H9 (cell line): ENCODE measurements at regions not wholly inside any gene's neighbourhood (a gene's known extent, or its start where the extent isn't known, plus 50 kb on each side); places are given as distances from the start of the nearest gene placed in this dataset.

Source experiments
- DNase-seq: peaks from one replicate; pipeline ENCODE4 v3.0.0-alpha.2; 2017
- H2AFZ ChIP-seq: one replicate; pipeline ENCODE4 v1.6.1; 2013; ENCODE audit warnings: mild to moderate bottlenecking, low read length, control low read depth, moderate library complexity
- H2AK5ac ChIP-seq: 2 replicates; pipeline ENCODE4 v1.6.1; 2013; ENCODE audit warnings: low read length, control low read depth, mixed read lengths; ENCODE audit not compliant: insufficient read length
- H2BK120ac ChIP-seq: one replicate; pipeline ENCODE4 v1.6.1; 2013; ENCODE audit warnings: low read depth, mild to moderate bottlenecking, low read length, control low read depth, inconsistent platforms; ENCODE audit not compliant: poor library complexity, severe bottlenecking
- H2BK12ac ChIP-seq: 2 replicates; pipeline ENCODE4 v1.6.1; 2013; ENCODE audit warnings: low read length, control low read depth, mixed read lengths, low read depth; ENCODE audit not compliant: insufficient read length
- H2BK15ac ChIP-seq: 2 replicates; pipeline ENCODE4 v1.6.1; 2013; ENCODE audit warnings: low read depth, low read length, control low read depth
- H2BK20ac ChIP-seq: one replicate; pipeline ENCODE4 v1.6.1; 2013; ENCODE audit warnings: low read depth, mild to moderate bottlenecking, low read length, control low read depth, inconsistent platforms; ENCODE audit not compliant: poor library complexity, severe bottlenecking
- H2BK5ac ChIP-seq: 2 replicates; pipeline ENCODE4 v1.6.1; 2013; ENCODE audit warnings: low read length, control low read depth, mixed read lengths; ENCODE audit not compliant: insufficient read length
- H3K14ac ChIP-seq: 2 replicates; pipeline ENCODE4 v1.6.1; 2013; ENCODE audit warnings: low read length, control low read depth; ENCODE audit not compliant: insufficient read depth
- H3K18ac ChIP-seq: 2 replicates; pipeline ENCODE4 v1.6.1; 2013; ENCODE audit warnings: low read depth, mild to moderate bottlenecking, mixed read lengths, low read length, control low read depth; ENCODE audit not compliant: insufficient read length
- H3K23ac ChIP-seq: 2 replicates; pipeline ENCODE4 v1.6.1; 2013; ENCODE audit warnings: low read length, control low read depth, mixed read lengths, low read depth; ENCODE audit not compliant: insufficient read length
- H3K23me2 ChIP-seq: 2 replicates; pipeline ENCODE4 v1.6.1; 2013; ENCODE audit warnings: low read depth, mild to moderate bottlenecking, mixed read lengths, low read length, control low read depth; ENCODE audit not compliant: insufficient read length, poor library complexity, severe bottlenecking
- H3K27ac ChIP-seq: 2 replicates; pipeline ENCODE4 v1.5.1; 2013; ENCODE audit warnings: low read length, control low read depth, mixed read lengths, low read depth; ENCODE audit not compliant: insufficient read length
- H3K27me3 ChIP-seq: 2 replicates; pipeline ENCODE4 v1.6.1; 2013; ENCODE audit warnings: low read length, control low read depth, inconsistent platforms; ENCODE audit not compliant: insufficient read depth
- H3K4ac ChIP-seq: 2 replicates; pipeline ENCODE4 v1.6.1; 2013; ENCODE audit warnings: low read depth, mild to moderate bottlenecking, control low read depth, inconsistent platforms, low read length, moderate library complexity
- H3K4me1 ChIP-seq: 2 replicates; pipeline ENCODE4 v1.6.1; 2013; ENCODE audit warnings: low read length, control low read depth, inconsistent platforms; ENCODE audit not compliant: insufficient read depth
- H3K4me2 ChIP-seq: 2 replicates; pipeline ENCODE4 v1.6.1; 2013; ENCODE audit warnings: low read length, control low read depth, mixed read lengths; ENCODE audit not compliant: insufficient read length, insufficient read depth
- H3K56ac ChIP-seq: 2 replicates; pipeline ENCODE4 v1.6.1; 2013; ENCODE audit warnings: low read depth, mild to moderate bottlenecking, mixed read lengths, low read length, control low read depth; ENCODE audit not compliant: insufficient read length
- H3K79me1 ChIP-seq: 2 replicates; pipeline ENCODE4 v1.6.1; 2013; ENCODE audit warnings: low read depth, mild to moderate bottlenecking, moderate library complexity, low read length, control low read depth, inconsistent platforms; ENCODE audit not compliant: insufficient read depth, poor library complexity, severe bottlenecking
- H3K79me2 ChIP-seq: 2 replicates; pipeline ENCODE4 v1.6.1; 2013; ENCODE audit warnings: low read length, control low read depth, inconsistent platforms; ENCODE audit not compliant: insufficient read depth
- H3K9ac ChIP-seq: 2 replicates; pipeline ENCODE4 v1.6.1; 2013; ENCODE audit warnings: low read length, control low read depth, mixed read lengths; ENCODE audit not compliant: insufficient read length; ENCODE audit errors: extremely low read depth
- H3K9me3 ChIP-seq: one replicate; pipeline ENCODE4 v1.6.1; 2013; ENCODE audit warnings: low read depth, low read length, inconsistent platforms; ENCODE audit not compliant: control insufficient read depth
- H3T11ph ChIP-seq: one replicate; pipeline ENCODE4 v1.6.1; 2013; ENCODE audit warnings: mild to moderate bottlenecking, low read length, control low read depth, inconsistent platforms
- H4K20me1 ChIP-seq: one replicate; pipeline ENCODE4 v1.6.1; 2013; ENCODE audit not compliant: control insufficient read depth, insufficient read length, insufficient read depth
- H4K5ac ChIP-seq: 2 replicates; pipeline ENCODE4 v1.6.1; 2013; ENCODE audit warnings: low read depth, mild to moderate bottlenecking, mixed read lengths, low read length, control low read depth; ENCODE audit not compliant: insufficient read length
- H4K8ac ChIP-seq: replicated peaks from 2 replicates; pipeline ENCODE4 v1.6.1; 2013; ENCODE audit warnings: low read length, control low read depth, mixed read lengths, low read depth; ENCODE audit not compliant: insufficient read length
- H4K91ac ChIP-seq: 2 replicates; pipeline ENCODE4 v1.6.1; 2013; ENCODE audit warnings: low read depth, mild to moderate bottlenecking, moderate library complexity, mixed read lengths, low read length, control low read depth; ENCODE audit not compliant: insufficient read length
- H3K27ac Mint-ChIP-seq, 3 experiments: 2 replicates in 2 of 3; 3 replicates in 1 of 3; pipeline ENCODE4 v1.8.0; 2020 to 2021; ENCODE audit warnings: mixed read lengths in 3 of 3, mild to moderate bottlenecking in 1 of 3, moderate library complexity in 1 of 3
- H3K27me3 Mint-ChIP-seq: 2 replicates; pipeline ENCODE4 v1.8.0; 2021; ENCODE audit warnings: low read depth, mild to moderate bottlenecking, moderate library complexity, mixed read lengths
- H3K36me3 Mint-ChIP-seq, 3 experiments: 2 replicates in 2 of 3; 3 replicates in 1 of 3; pipeline ENCODE4 v1.8.0; 2020 to 2021; ENCODE audit warnings: low read depth in 3 of 3, mixed read lengths in 3 of 3; ENCODE audit not compliant: insufficient read depth in 1 of 3
- H3K4me1 Mint-ChIP-seq, 2 experiments: 2 replicates each; pipeline ENCODE4 v1.8.0; 2020; ENCODE audit warnings: mixed read lengths in 2 of 2
- H3K4me3 Mint-ChIP-seq, 2 experiments: 2 replicates in 1 of 2; 3 replicates in 1 of 2; pipeline ENCODE4 v1.8.0; 2020 to 2021; ENCODE audit warnings: mild to moderate bottlenecking in 2 of 2, mixed read lengths in 2 of 2, moderate library complexity in 1 of 2
- H3K9me3 Mint-ChIP-seq, 2 experiments: 2 replicates in 1 of 2; 3 replicates in 1 of 2; pipeline ENCODE4 v1.8.0; 2020; ENCODE audit warnings: mild to moderate bottlenecking in 2 of 2, mixed read lengths in 2 of 2, moderate library complexity in 1 of 2
- CTCF ChIP-seq: fragments of 200-600 bp; sonication (generic); conservative IDR thresholded peaks from 3 replicates; pipeline ENCODE4 v1.8.0; 2021; ENCODE audit warnings: antibody characterized with exemption, mild to moderate bottlenecking
- WGBS: extraction: QIAGEN DNeasy Blood & Tissue Kit; methylation state at CpG from one replicate; pipeline ENCODE4 v1.1.7; 2013; ENCODE audit warnings: missing lambda C conversion rate, low lambda C conversion rate, mixed read lengths; ENCODE audit not compliant: insufficient read length; ENCODE audit errors: extremely low coverage; 5-methylcytosine and 5-hydroxymethylcytosine counted together

GRCh38 chr10:23534326-23534725, 95.5 kb downstream of the OTUD1 start:
- Histone ChIP-seq H2BK12ac (no peak overlapping the region), H3K4me2 (no peak overlapping the region), H3K23ac (no peak overlapping the region), H3K27ac (no peak overlapping the region), H3K9me3 (no peaks in the 10 kb centered on the region), H2BK20ac (no peak overlapping the region), H2AFZ (no peak overlapping the region), H3K79me2 (no peaks in the 10 kb centered on the region), H2AK5ac (no peak overlapping the region), H2BK120ac (no peak overlapping the region), H3K4ac (no peak overlapping the region), H2BK15ac (no peak overlapping the region), H3K23me2 (no peaks in the 10 kb centered on the region), H3K18ac (no peak overlapping the region), H3K79me1 (no peaks in the 10 kb centered on the region), H3T11ph (no peak overlapping the region), H4K5ac (no peak overlapping the region), H3K9ac (no peak overlapping the region), H4K8ac (no peak overlapping the region), H4K91ac (no peak overlapping the region), H3K14ac (no peak overlapping the region), H3K27me3 (no peaks in the 10 kb centered on the region), H3K4me1 (no peaks in the 10 kb centered on the region), H2BK5ac (no peak overlapping the region), H3K56ac (no peak overlapping the region), H4K20me1 (no peaks in the 10 kb centered on the region)
- H3K27me3 Mint-ChIP-seq: no peaks in the 10 kb centered on the region; the same call in 1 of the 2 replicates
- no peaks in the 10 kb centered on the region for H3K9me3 Mint-ChIP-seq
- WGBS: no CpG with 5 or more reads among the region's 4 CpGs
- H3K4me3 Mint-ChIP-seq: no peak overlapping the region
- no peaks in the 10 kb centered on the region for H3K36me3 Mint-ChIP-seq
- no peaks in the 10 kb centered on the region for H3K4me1 Mint-ChIP-seq
- DNase-seq: no peak
- no peak overlapping the region for H3K27ac Mint-ChIP-seq
- TF ChIP-seq CTCF: no peak
